SK-N-SH (cell line): ENCODE measurements at regions not wholly inside any gene's neighbourhood (a gene's known extent, or its start where the extent isn't known, plus 50 kb on each side); places are given as distances from the start of the nearest gene placed in this dataset.

Source experiments
- CTCF ChIA-PET: fragments of 300-600, 350-600 bp; formaldehyde crosslinking; extraction: SDS; loops from one replicate; lab custom pipeline; 2021; lab: Yijun Ruan, JAX
- POLR2A ChIA-PET: fragments of 350-600 bp; sonication (Branson Sonifier 250); formaldehyde crosslinking; extraction: SDS; loops from one replicate; lab custom pipeline; 2020; ENCODE audit warnings: antibody characterized with exemption, inconsistent platforms; lab: Yijun Ruan, JAX
- DNase-seq: peaks from one replicate; pipeline ENCODE4 v3.0.0; 2012
- H2AFZ ChIP-seq: fragments of 200-600 bp; sonication (generic); 2 replicates; pipeline ENCODE4 v1.8.1; 2016; ENCODE audit warnings: antibody characterized with exemption, mild to moderate bottlenecking, low read depth
- H3F3A ChIP-seq: fragments of 200-600 bp; sonication (generic); replicated peaks from 2 replicates; pipeline ENCODE3; 2016; ENCODE audit warnings: antibody characterized with exemption, mild to moderate bottlenecking; ENCODE audit not compliant: insufficient read depth
- H3K27ac ChIP-seq, 2 experiments: fragments of 200-500 bp in 1 of 2; fragments of 200-600 bp in 1 of 2; sonication (Bioruptor generic) in 1 of 2; sonication (generic), shearing (Covaris generic) in 1 of 2; 2 replicates each; pipeline versions ENCODE4 v1.5.1 to v1.6.1; 2014 to 2016; ENCODE audit warnings: low read depth in 2 of 2, inconsistent platforms in 1 of 2, low read length in 1 of 2, mild to moderate bottlenecking in 1 of 2, mixed read lengths in 1 of 2
- H3K27me3 ChIP-seq: fragments of 200-600 bp; sonication (generic), shearing (Covaris generic); 2 replicates; pipeline ENCODE4 v1.6.1; 2016; ENCODE audit warnings: mixed run types; ENCODE audit not compliant: insufficient read depth
- H3K36me3 ChIP-seq, 2 experiments: fragments of 200-500 bp in 1 of 2; fragments of 200-600 bp in 1 of 2; sonication (Bioruptor generic) in 1 of 2; sonication (generic) in 1 of 2; replicated peaks in 1 of 2; 2 replicates each; pipeline versions ENCODE3 to v1.5.1; 2014 to 2016; ENCODE audit warnings: low read length in 1 of 2, mild to moderate bottlenecking in 1 of 2; ENCODE audit not compliant: insufficient read depth in 2 of 2, control insufficient read depth in 1 of 2
- H3K4me1 ChIP-seq, 2 experiments: fragments of 200-500 bp in 1 of 2; fragments of 200-600 bp in 1 of 2; sonication (Bioruptor generic) in 1 of 2; sonication (generic), shearing (Covaris generic) in 1 of 2; 2 replicates each; pipeline versions ENCODE4 v1.5.1 to v1.6.1; 2014 to 2016; ENCODE audit warnings: low read depth in 1 of 2, low read length in 1 of 2, mixed run types in 1 of 2; ENCODE audit not compliant: insufficient read depth in 2 of 2, control insufficient read depth in 1 of 2
- H3K4me2 ChIP-seq: fragments of 200-600 bp; sonication (generic), shearing (Covaris generic); 2 replicates; pipeline ENCODE4 v1.6.1; 2017; ENCODE audit warnings: mixed run types
- H3K4me3 ChIP-seq, 2 experiments: fragments of 200-500 bp in 1 of 2; fragments of 200-600 bp in 1 of 2; sonication (Bioruptor generic) in 1 of 2; sonication (generic), shearing (Covaris generic) in 1 of 2; 2 replicates each; pipeline versions ENCODE4 v1.5.1 to v1.8.1; 2014 to 2016; ENCODE audit warnings: low read depth in 2 of 2, inconsistent platforms in 1 of 2, low read length in 1 of 2, mild to moderate bottlenecking in 1 of 2, mixed read lengths in 1 of 2, moderate library complexity in 1 of 2
- H3K79me2 ChIP-seq: fragments of 200-600 bp; sonication (generic); 2 replicates; pipeline ENCODE4 v1.8.1; 2017; ENCODE audit warnings: mild to moderate bottlenecking; ENCODE audit not compliant: insufficient read depth
- H3K9ac ChIP-seq: fragments of 200-600 bp; sonication (generic); 2 replicates; pipeline ENCODE4 v1.6.1; 2017; ENCODE audit warnings: mixed run types
- H3K9me2 ChIP-seq: fragments of 200-600 bp; sonication (generic); 2 replicates; pipeline ENCODE4 v1.6.1; 2017; ENCODE audit warnings: mixed run types
- H3K9me3 ChIP-seq: fragments of 200-600 bp; sonication (generic); 2 replicates; pipeline ENCODE4 v1.6.1; 2017; ENCODE audit warnings: mixed run types, mild to moderate bottlenecking, moderate library complexity
- H4K20me1 ChIP-seq: fragments of 200-600 bp; sonication (generic); 2 replicates; pipeline ENCODE4 v1.6.1; 2017; ENCODE audit warnings: mild to moderate bottlenecking, mixed run types; ENCODE audit not compliant: insufficient read depth
- ELF1 ChIP-seq: IDR thresholded peaks from 2 replicates; pipeline ENCODE4 v1.4.0; 2012
- EP300 ChIP-seq, 2 experiments: IDR thresholded peaks; 2 replicates each; pipeline versions ENCODE4 v1.4.0 to v1.6.1; 2012; ENCODE audit warnings: borderline replicate concordance in 1 of 2, low read depth in 1 of 2, low read length in 1 of 2
- EZH2phosphoT487 ChIP-seq: fragments of 200-600 bp; sonication (generic); IDR thresholded peaks from 2 replicates; pipeline ENCODE4 v1.6.1; 2017; ENCODE audit warnings: low read depth, mixed run types, mild to moderate bottlenecking, antibody characterized with exemption, moderate library complexity, borderline replicate concordance
- FOSL2 ChIP-seq: IDR thresholded peaks from 2 replicates; pipeline ENCODE4 v1.4.0; 2012; ENCODE audit warnings: low read depth, mild to moderate bottlenecking, moderate library complexity, borderline replicate concordance
- FOXJ3 ChIP-seq: sonication (generic); formaldehyde crosslinking; IDR thresholded peaks from 2 replicates; pipeline ENCODE4 v1.5.1; 2020; ENCODE audit warnings: mild to moderate bottlenecking, missing genetic modification reagents
- MEF2A ChIP-seq: IDR thresholded peaks from 2 replicates; pipeline ENCODE4 v1.4.0; 2012; ENCODE audit warnings: low read depth, borderline replicate concordance
- NRF1 ChIP-seq: IDR thresholded peaks from 2 replicates; pipeline ENCODE4 v1.6.1; 2012; ENCODE audit warnings: low read depth, mild to moderate bottlenecking, low read length
- RAD21 ChIP-seq: IDR thresholded peaks from 2 replicates; pipeline ENCODE4 v1.6.1; 2012; ENCODE audit warnings: mild to moderate bottlenecking, low read length
- RCOR1 ChIP-seq: fragments of 150-350 bp; IDR thresholded peaks from 2 replicates; pipeline ENCODE4 v1.6.1; 2017; ENCODE audit warnings: antibody characterized with exemption, low read length
- REST ChIP-seq: IDR thresholded peaks from 2 replicates; pipeline ENCODE4 v1.6.1; 2012; ENCODE audit warnings: mild to moderate bottlenecking, low read depth, low read length, moderate library complexity
- RFX5 ChIP-seq: IDR thresholded peaks from 2 replicates; pipeline ENCODE4 v1.6.1; 2012; ENCODE audit warnings: mild to moderate bottlenecking, improper control_type of control experiment, low read length
- RXRA ChIP-seq: IDR thresholded peaks from 2 replicates; pipeline ENCODE4 v1.4.0; 2012; ENCODE audit warnings: low read depth, mild to moderate bottlenecking, borderline replicate concordance
- SIN3A ChIP-seq: IDR thresholded peaks from 2 replicates; pipeline ENCODE4 v1.6.1; 2012; ENCODE audit warnings: low read depth, mild to moderate bottlenecking, low read length, moderate library complexity, borderline replicate concordance
- TCF12 ChIP-seq: IDR thresholded peaks from 2 replicates; pipeline ENCODE4 v1.4.0; 2012
- TEAD4 ChIP-seq: IDR thresholded peaks from 2 replicates; pipeline ENCODE4 v1.4.0; 2012; ENCODE audit warnings: mild to moderate bottlenecking, borderline replicate concordance; ENCODE audit not compliant: insufficient read depth
- USF1 ChIP-seq: IDR thresholded peaks from 2 replicates; pipeline ENCODE4 v1.4.0; 2012; ENCODE audit warnings: low read depth, borderline replicate concordance
- YY1 ChIP-seq: IDR thresholded peaks from 2 replicates; pipeline ENCODE4 v1.4.0; 2012; ENCODE audit warnings: low read depth, mild to moderate bottlenecking
- ZBTB33 ChIP-seq: IDR thresholded peaks from 2 replicates; pipeline ENCODE4 v1.4.0; 2012; ENCODE audit warnings: low read depth, borderline replicate concordance
- WGBS: methylation state at CpG from one replicate; pipeline ENCODE4 v1.1.6; 2017; ENCODE audit warnings: low lambda C conversion rate; 5-methylcytosine and 5-hydroxymethylcytosine counted together

GRCh38 chr10:106511917-106512316 lies 652.6 kb downstream of the SORCS1 start (continued):
- TF ChIP-seq REST (no peak), EP300 (IDR thresholded peaks at IDR 0.05; ENCODE audit: borderline replicate concordance in 1 of 2, low read depth in 1 of 2, low read length in 1 of 2) (no peak), RAD21 (no peak), YY1 (no peak)

GRCh38 chr10:106508950-106509349 lies 655.6 kb downstream of the SORCS1 start:
- no peak overlapping the region for H3K9ac ChIP-seq
- TF ChIP-seq TCF12 (no peak), RFX5 (no peak), MEF2A (no peak)
- TF ChIP-seq, all 33 proteins: peak for 0
- H3K36me3 ChIP-seq = no peaks in the 10 kb centered on the region
- no peak overlapping the region for H3K27ac ChIP-seq
- no peaks in the 10 kb centered on the region for H3K9me2 ChIP-seq
- no peak overlapping the region for H3K4me2 ChIP-seq
- POLR2A ChIA-PET = no interaction called here
- no peaks in the 10 kb centered on the region for H3K27me3 ChIP-seq
- CTCF ChIA-PET = no interaction called here
- H3K79me2 ChIP-seq = no peaks in the 10 kb centered on the region
- H4K20me1 ChIP-seq = no peaks in the 10 kb centered on the region
- H3F3A ChIP-seq = no peaks in the 10 kb centered on the region
- no peaks in the 10 kb centered on the region; a peak in 1 of 4 replicates for H3K4me1 ChIP-seq
- H3K9me3 ChIP-seq = no peaks in the 10 kb centered on the region
- H2AFZ ChIP-seq = no peak overlapping the region
- 18% methylated on average over 1 of the region's 1 CpG for WGBS
- DNase-seq = no peak
- no peak overlapping the region for H3K4me3 ChIP-seq

GRCh38 chr10:106506526-106507283 lies 657.8 kb downstream of the SORCS1 start:
- Histone ChIP-seq H2AFZ (no peak overlapping the region), H3K9ac (no peak overlapping the region), H3K4me1 (no peaks in the 10 kb centered on the region; a peak in 1 of 4 replicates), H3K27me3 (no peaks in the 10 kb centered on the region)
- 32% methylated on average over 6 of the region's 6 CpGs for WGBS
- TF ChIP-seq EP300 (IDR thresholded peaks at IDR 0.05; ENCODE audit: borderline replicate concordance in 1 of 2, low read depth in 1 of 2, low read length in 1 of 2) = no peak
- no peak for TF ChIP-seq ZBTB33
- no peak for TF ChIP-seq RXRA
- TF ChIP-seq NRF1 = no peak
- no peak for TF ChIP-seq USF1
- TF ChIP-seq RCOR1 = no peak
- no peak for TF ChIP-seq EZH2phosphoT487
- no peak for TF ChIP-seq FOXJ3 (CRISPR knock-in tag)
- TF ChIP-seq ELF1 = no peak
- TF ChIP-seq TEAD4 = no peak
- TF ChIP-seq FOSL2 = no peak
- TF ChIP-seq SIN3A = no peak
- TF ChIP-seq, all 33 proteins: peak for 0
- Histone ChIP-seq H3K9me3 (no peaks in the 10 kb centered on the region), H3K9me2 (no peaks in the 10 kb centered on the region), H3K4me3 (no peak overlapping the region), H3K36me3 (no peaks in the 10 kb centered on the region), H3K4me2 (no peak overlapping the region), H3K27ac (no peak overlapping the region), H3K79me2 (no peaks in the 10 kb centered on the region), H3F3A (no peaks in the 10 kb centered on the region), H4K20me1 (no peaks in the 10 kb centered on the region)
- CTCF ChIA-PET = no interaction called here
- POLR2A ChIA-PET = no interaction called here
- DNase-seq = no peak
